HUDEP-2 (cell line): ENCODE measurements at regions not wholly inside any gene's neighbourhood (a gene's known extent, or its start where the extent isn't known, plus 50 kb on each side); places are given as distances from the start of the nearest gene placed in this dataset.

Experiments used
- DNase-seq, 76 experiments: peaks; one replicate each; lab custom pipeline; 2025; ENCODE audit not compliant: unreplicated experiment in 76 of 76; lab: John Stamatoyannopoulos, UW

GRCh38 chr6:54778731-54779130 lies 67.8 kb upstream of the FAM83B start:
- DNase-seq: no peak

GRCh38 chr6:54784011-54784410 lies 62.6 kb upstream of the FAM83B start:
- no peak for DNase-seq

- DNase-seq: no peak
Measured at GRCh38 chr6:54786154-54786553, 60.4 kb upstream of the FAM83B start.

- no peak for DNase-seq
Measured at GRCh38 chr6:54787825-54788224, 58.7 kb upstream of the FAM83B start.
